Neural cell (in vitro differentiated cells): ENCODE measurements at regions not wholly inside any gene's neighbourhood (a gene's known extent, or its start where the extent isn't known, plus 50 kb on each side); places are given as distances from the start of the nearest gene placed in this dataset.

ENCODE experiments used
- EP300 ChIP-seq: fragments of 450-650 bp; conservative IDR thresholded peaks from 2 replicates; pipeline ENCODE4 v1.6.1; 2014; ENCODE audit warnings: antibody characterized with exemption, mild to moderate bottlenecking, moderate library complexity; ENCODE audit not compliant: poor library complexity, severe bottlenecking
- EZH2 ChIP-seq: fragments of 200-600, 300-800 bp; shearing (Covaris generic), sonication (generic); IDR thresholded peaks from 2 replicates; pipeline ENCODE4 v1.6.1; 2014; ENCODE audit warnings: antibody characterized with exemption, low read length, borderline replicate concordance, mild to moderate bottlenecking; ENCODE audit not compliant: insufficient read depth, poor library complexity, severe bottlenecking
- MXI1 ChIP-seq: fragments of 450-650 bp; conservative IDR thresholded peaks from 2 replicates; pipeline ENCODE4 v1.6.1; 2014; ENCODE audit warnings: antibody characterized with exemption, mild to moderate bottlenecking; ENCODE audit not compliant: poor library complexity, severe bottlenecking
- POLR2AphosphoS5 ChIP-seq: IDR thresholded peaks from 2 replicates; pipeline ENCODE4 v1.6.1; 2012
- RAD21 ChIP-seq: fragments of 450-650 bp; conservative IDR thresholded peaks from 2 replicates; pipeline ENCODE4 v1.6.1; 2014; ENCODE audit warnings: antibody characterized with exemption, mild to moderate bottlenecking, moderate library complexity

DNA sequence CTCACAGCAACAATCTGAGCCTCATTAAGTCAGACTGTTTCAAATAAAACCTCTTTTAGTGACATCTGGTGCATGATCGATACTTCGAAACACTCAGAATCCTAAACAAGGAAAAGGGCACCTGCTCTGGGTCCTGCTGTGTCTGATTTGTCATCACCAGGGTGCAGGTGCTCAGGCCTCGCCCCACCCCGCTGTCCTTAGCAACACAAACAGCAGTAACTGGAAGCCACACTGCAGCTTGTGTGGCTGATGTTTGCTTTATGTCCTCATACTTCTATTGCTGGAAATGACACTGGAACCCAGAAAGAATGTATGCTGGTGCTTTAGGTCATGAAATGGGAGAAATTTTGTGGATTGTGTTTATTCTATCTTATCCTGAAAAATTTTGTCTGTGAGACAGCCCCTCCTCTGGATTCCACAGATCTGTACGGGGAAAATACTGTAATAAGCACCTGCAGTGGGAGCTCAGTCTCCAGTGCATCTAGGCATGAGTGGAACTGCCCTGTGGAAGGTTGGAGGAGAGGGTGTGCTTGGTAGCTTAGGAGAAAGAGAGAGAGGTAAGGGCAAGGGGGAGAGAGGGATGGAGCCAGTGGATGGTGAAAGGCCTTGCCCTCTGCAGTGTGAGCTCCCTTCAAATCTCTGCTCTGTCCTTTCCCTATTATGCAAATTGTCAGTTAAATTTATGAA is 284.2 kb downstream of the SMARCA2 start:
- TF ChIP-seq MXI1 (no peak), EZH2 (no peak), RAD21 (no peak), POLR2AphosphoS5 (no peak), EP300 (no peak)
